Aorta (tissue), 5 donors: ENCODE measurements at regions not wholly inside any gene's neighbourhood (a gene's known extent, or its start where the extent isn't known, plus 50 kb on each side); places are given as distances from the start of the nearest gene placed in this dataset.
"Not testable (repeated sequence)": the region's sequence is repeated elsewhere in the genome, so short reads cannot be mapped to it uniquely, and the experiment has no call there.

Source experiments
- ATAC-seq: fragments of 200-7000 bp; cut with Tn5 transposase; one replicate; pipeline ENCODE4 v1.9.1; 2022; ENCODE audit warnings: moderate library complexity; ENCODE audit not compliant: low FRiP score
- DNase-seq, 2 donors: peaks; one replicate each; pipeline ENCODE4 v3.0.0-alpha.2; 2020
- H3K27ac ChIP-seq, 2 donors: one replicate each; pipeline ENCODE4 v1.5.1; 2013; ENCODE audit warnings: low read length in 2 of 2, mild to moderate bottlenecking in 2 of 2, moderate library complexity in 2 of 2, control low read depth in 1 of 2, inconsistent platforms in 1 of 2, low read depth in 1 of 2
- H3K27me3 ChIP-seq, 2 donors: one replicate each; pipeline ENCODE4 v1.6.1; 2013; ENCODE audit warnings: control low read depth in 1 of 2, low read length in 1 of 2, mild to moderate bottlenecking in 1 of 2, moderate library complexity in 1 of 2; ENCODE audit not compliant: insufficient read depth in 2 of 2, control insufficient read depth in 1 of 2
- H3K36me3 ChIP-seq, 2 donors: one replicate each; pipeline ENCODE4 v1.6.1; 2013; ENCODE audit warnings: control low read depth in 1 of 2, low read length in 1 of 2, mild to moderate bottlenecking in 1 of 2; ENCODE audit not compliant: insufficient read depth in 2 of 2, control insufficient read depth in 1 of 2
- H3K4me1 ChIP-seq, 2 donors: one replicate each; pipeline ENCODE4 v1.6.1; 2013; ENCODE audit warnings: low read length in 2 of 2, control low read depth in 1 of 2, mild to moderate bottlenecking in 1 of 2, moderate library complexity in 1 of 2; ENCODE audit not compliant: insufficient read depth in 2 of 2, control insufficient read depth in 1 of 2
- H3K4me3 ChIP-seq, 2 donors: one replicate each; pipeline ENCODE4 v1.5.1; 2013; ENCODE audit warnings: low read length in 2 of 2, control low read depth in 1 of 2, mild to moderate bottlenecking in 1 of 2
- H3K9me3 ChIP-seq: one replicate; pipeline ENCODE4 v1.6.1; 2013; ENCODE audit warnings: mild to moderate bottlenecking, low read length; ENCODE audit not compliant: control insufficient read depth
- WGBS, 2 donors: extraction: QIAGEN DNeasy Blood & Tissue Kit; methylation state at CpG; one replicate each; pipeline ENCODE4 v1.1.7; 2013; 5-methylcytosine and 5-hydroxymethylcytosine counted together
- intact Hi-C, 2 donors: fragments of 100-400 bp; cut with DNase I; formaldehyde crosslinking; loops; one replicate each; pipeline versions ENCODE4 v1.14.2 to v1.15.0; 2022
- donor health status: healthy with polysubstance abuse.
- donor health status: Bipolar disorder and iron deficiency.
- donor health status: DM: no; HTN: no; CAD: no.
- donor health status: DM: no; HTN: no; CAD: no.
- donor health status: DM: yes; HTN: yes; CAD: no.

DNA sequence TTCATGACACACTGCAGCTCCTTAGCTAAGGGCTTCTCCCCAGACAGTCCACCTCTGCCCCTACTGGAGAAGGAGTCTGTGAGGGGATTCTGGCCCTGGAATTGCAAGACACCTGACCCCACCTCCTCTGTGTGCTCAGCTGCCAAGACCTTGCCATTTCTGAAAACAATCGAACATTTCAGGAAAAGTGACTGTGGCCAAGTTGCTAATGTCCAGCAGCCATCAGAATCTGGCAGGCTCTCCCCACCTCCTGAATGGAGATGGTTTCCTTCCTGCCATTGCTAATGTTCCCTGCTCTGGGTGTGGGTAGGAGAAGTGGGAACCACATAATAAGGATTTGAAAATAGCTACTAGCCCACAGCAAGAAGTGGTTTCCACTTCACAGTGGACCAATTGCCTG, 127.2 kb upstream of the ALX4 start:
- H3K9me3 ChIP-seq = peaks cover 4% of the 10 kb centered on the region
- intact Hi-C loops = no loop called here
- no peaks in the 10 kb centered on the region for H3K4me1 ChIP-seq
- H3K36me3 ChIP-seq = no peaks in the 10 kb centered on the region
- WGBS, 2 donors = 63 to 72% methylated on average over 1 of the region's 1 CpG
- H3K27me3 ChIP-seq = peaks cover 0 to 2% of the 10 kb centered on the region in 2 donors
- no peak overlapping the region for H3K4me3 ChIP-seq
- ATAC-seq = no peak
- no peak overlapping the region for H3K27ac ChIP-seq
- no peak for DNase-seq

DNA sequence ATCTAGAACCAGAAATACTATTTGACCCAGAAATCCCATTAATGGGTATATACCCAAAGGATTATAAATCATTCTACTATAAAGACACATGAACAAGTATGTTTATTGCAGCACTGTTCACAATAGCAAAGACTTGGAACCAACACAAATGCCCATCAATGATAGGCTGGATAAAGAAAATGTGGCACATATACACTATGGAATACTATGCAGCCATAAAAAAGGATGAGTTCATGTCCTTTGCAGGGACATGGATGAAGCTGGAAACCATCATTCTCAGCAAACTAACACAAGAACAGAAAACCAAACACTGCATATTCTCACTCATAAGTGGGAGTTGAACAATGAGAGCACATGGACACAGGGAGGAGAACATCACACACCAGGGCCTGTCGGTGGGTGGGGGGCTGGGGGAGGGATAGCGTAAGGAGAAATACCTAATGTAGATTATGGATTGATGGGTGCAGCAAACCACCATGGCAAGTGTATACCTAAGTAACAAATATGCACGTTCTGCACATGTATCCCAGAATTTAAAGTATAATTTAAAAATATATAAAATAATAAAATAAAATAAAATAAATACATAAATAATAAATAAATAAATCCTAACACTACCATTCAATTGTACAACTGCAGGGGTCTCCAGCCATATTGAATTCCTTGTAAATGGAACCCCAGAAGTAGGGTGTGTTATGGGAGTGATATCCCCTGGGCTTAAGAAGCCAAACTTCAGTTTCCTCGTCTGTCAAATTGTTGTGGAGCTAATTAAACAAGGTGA, 122.4 kb upstream of the CD82 start:
- not testable (repeated sequence) for DNase-seq, ATAC-seq
- WGBS, 2 donors = 88 to 94% methylated on average over 4 of the region's 4 CpGs

DNA sequence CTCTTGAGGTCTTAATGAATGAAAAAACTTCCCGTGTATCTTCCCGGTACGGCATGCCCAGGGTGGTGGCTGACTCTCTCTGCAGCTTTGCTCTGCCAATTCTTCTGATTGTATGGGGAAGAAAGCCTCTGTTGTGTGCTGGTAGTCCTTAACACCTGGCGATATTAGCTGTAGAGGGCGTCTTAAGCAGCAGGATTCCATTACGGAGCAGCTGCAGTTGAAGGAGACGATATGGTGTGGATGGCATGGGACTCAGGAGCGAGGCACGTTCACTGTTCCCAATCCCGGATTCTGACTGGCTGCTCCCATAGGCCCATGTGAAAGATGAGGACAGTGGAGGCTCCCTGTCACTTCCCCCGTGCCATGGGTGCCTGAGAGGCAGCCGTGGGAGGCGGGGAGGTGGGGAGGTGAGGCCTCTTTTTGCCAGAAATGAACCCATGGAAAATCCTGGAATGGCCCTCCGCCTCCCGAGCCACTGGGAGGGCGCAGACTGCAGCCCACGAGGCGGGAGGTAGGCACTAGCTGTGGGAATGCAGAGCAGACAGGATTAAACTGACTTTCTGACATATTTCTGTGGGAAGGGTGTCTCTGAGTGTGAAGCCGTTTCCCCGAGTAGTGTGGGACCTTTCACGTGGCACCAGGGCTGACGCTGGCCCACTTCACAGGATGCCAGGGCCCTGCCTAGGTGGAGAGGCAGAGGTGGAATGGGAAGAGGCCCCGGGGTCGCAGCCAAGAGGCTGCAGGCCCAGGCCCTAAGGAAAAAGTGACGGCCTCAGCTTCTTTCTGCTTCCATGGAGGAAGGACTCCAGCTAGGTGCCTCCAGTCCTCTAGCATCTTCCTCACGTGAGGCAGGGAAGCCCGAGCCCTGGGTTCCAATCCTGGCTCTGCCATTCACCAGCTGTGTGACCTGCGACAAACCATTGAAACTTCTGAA, 121.4 kb upstream of the CD82 start:
- no peaks in the 10 kb centered on the region for H3K4me1 ChIP-seq
- ATAC-seq (no peak), DNase-seq (no peak)
- intact Hi-C loops = no loop called here
- H3K4me3 ChIP-seq = no peak overlapping the region
- no peaks in the 10 kb centered on the region for H3K36me3 ChIP-seq
- WGBS, 2 donors = 66 to 67% methylated on average over 28 of the region's 28 CpGs
- no peaks in the 10 kb centered on the region for H3K9me3 ChIP-seq
- no peaks in the 10 kb centered on the region for H3K27me3 ChIP-seq
- H3K27ac ChIP-seq = no peak overlapping the region

More for the DNA sequence above, 122.4 kb upstream of the CD82 start:
- H3K36me3 ChIP-seq, H3K4me1 ChIP-seq, H3K27me3 ChIP-seq, H3K27ac ChIP-seq, H3K4me3 ChIP-seq, intact Hi-C loops, H3K9me3 ChIP-seq: not testable (repeated sequence)

DNA sequence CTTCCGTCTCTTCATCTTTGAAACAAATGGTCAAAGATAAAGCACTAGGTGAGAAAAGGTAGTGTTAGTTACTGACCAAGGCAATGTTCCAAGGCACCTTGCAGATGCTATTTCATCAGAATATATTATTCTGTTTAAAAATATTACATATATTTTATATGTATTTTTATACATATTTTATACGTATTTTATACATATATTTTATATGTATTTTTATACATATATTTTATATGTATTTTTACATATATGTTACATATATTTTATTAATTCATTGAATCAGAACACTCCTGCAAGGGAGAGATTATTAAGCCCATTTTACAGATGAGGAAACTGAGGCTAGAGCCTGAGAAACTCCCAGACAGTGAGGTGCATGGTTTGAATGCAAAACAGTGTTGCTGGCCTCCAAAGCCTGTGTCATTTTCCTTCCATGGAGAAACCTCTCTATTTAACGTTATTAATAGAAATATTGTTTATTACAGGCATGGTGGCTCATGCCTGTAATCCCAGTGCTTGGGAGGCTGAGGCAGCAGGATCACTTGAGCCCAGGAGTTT, 120.6 kb upstream of the CD82 start:
- Histone ChIP-seq H3K36me3 (no peaks in the 10 kb centered on the region), H3K4me1 (no peaks in the 10 kb centered on the region), H3K27me3 (no peaks in the 10 kb centered on the region), H3K4me3 (no peak overlapping the region), H3K9me3 (no peaks in the 10 kb centered on the region), H3K27ac (no peak overlapping the region)
- WGBS, 2 donors = 64 to 74% methylated on average over 3 of the region's 3 CpGs
- DNase-seq (no peak), ATAC-seq (no peak)
- intact Hi-C loops = no loop called here

DNA sequence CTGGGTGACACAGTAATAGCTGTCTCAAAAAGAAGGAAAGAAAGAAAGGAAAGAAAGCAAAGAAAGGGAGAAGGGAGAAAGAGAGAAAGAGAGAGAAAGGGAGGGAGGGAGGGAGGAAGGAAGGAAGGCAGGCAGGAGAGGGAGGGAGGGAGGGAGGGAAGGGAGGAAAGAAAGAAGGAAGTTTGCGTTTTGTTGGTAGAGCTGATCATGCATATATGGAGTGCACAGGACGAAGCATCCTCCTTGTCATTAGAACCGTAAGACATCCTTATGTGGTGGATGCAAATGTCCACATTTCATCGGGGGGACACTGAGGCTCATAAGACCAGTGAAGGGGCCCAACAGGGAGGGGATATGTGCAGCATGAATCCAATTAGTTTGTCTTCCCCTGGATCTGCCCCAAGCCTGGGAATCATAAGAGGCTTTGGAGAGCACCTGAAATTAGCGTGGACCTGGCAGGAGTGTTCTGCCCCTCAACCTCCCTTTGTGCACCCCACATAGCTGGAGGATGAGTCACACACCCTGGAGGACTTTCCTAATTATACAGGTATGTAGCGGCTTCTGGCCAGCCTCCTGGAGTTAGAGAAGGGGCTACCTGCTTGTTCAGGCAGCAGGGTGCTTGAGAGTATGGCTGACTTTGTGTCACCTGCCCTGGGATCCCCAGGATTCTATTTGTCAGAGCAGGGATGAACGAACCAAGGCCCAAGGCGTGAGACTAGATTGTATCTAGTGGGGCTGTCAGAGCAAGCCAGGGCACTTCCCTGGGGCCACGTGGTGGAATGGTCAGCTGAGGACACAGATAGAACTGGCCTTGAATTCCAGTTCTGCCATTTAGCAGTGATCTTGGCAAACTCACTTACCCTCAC, 119.7 kb upstream of the CD82 start:
- Histone ChIP-seq H3K9me3 (no peaks in the 10 kb centered on the region), H3K4me1 (no peaks in the 10 kb centered on the region), H3K27ac (no peak overlapping the region), H3K4me3 (no peak overlapping the region), H3K36me3 (no peaks in the 10 kb centered on the region), H3K27me3 (no peaks in the 10 kb centered on the region)
- intact Hi-C loops = no loop called here
- no peak for ATAC-seq
- 53 to 54% methylated on average over 9 of the region's 9 CpGs for WGBS, 2 donors
- no peak for DNase-seq

DNA sequence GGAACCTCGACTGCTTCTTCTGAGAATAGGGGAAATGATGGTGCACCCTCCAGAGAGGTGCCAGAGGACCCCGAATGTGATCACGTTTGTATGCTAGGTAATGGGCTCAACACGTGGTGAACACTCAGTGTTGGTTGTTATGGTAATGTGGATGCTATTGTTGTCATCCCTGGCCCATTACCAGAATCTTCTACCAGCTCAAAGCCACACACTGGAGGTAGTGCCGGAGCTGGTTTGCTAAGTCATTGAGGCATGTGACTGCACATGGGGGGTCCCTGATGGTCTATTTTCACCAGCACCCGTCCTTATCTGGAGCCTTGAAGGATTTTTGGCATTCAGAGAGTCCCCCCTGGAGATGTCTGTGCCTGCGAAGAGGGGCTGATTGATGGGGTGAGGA, 119.1 kb upstream of the CD82 start:
- no peaks in the 10 kb centered on the region for H3K27me3 ChIP-seq
- DNase-seq = no peak
- H3K4me3 ChIP-seq = no peak overlapping the region
- H3K9me3 ChIP-seq = no peaks in the 10 kb centered on the region
- no peak for ATAC-seq
- no peak overlapping the region for H3K27ac ChIP-seq
- no peaks in the 10 kb centered on the region for H3K4me1 ChIP-seq
- intact Hi-C loops = no loop called here
- WGBS, 2 donors = 45% methylated on average over 7 of the region's 7 CpGs
- H3K36me3 ChIP-seq = no peaks in the 10 kb centered on the region

DNA sequence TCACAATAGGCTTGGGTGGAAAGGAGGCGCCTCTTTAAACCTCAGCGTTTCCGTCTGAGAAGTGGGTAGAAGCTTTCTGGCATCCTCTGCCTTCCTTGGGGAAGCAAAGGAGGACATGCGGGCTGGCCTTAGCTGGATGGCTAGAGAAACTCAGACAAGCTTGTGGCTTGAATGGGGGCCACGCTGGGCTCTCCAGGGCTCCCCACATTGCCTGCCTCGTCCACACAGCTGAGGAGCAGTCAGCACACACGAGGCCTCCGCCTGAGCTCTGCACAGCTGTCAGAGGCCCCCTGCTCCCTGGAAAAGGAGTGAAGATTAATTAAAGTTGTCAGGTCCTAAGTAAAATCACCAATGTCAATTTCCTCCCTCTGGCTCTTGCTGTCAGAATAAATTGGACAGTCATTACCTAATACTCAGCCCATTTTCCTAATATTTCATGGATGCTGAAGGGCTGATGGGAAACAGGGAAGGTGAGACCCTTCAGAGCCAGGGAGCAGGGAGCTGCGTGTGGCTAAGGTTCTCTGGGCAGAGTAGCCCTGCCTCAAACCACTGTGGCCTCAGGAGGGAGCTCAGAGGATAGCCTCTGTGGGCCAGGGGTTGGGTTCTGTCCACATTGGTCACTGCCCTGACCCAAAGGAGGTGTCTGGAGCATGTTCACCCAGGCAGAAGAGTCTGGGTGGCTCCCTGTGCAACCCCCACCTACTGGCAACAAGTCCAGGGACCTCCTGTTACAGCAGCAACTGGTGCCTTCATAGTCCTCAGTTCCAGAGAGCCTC, 118.3 kb upstream of the CD82 start:
- no peak for ATAC-seq
- Histone ChIP-seq H3K36me3 (no peaks in the 10 kb centered on the region), H3K27ac (no peak overlapping the region), H3K27me3 (no peaks in the 10 kb centered on the region), H3K4me3 (no peak overlapping the region), H3K9me3 (no peaks in the 10 kb centered on the region), H3K4me1 (no peaks in the 10 kb centered on the region)
- no peak for DNase-seq
- intact Hi-C loops = no loop called here
- 61 to 65% methylated on average over 9 of the region's 9 CpGs for WGBS, 2 donors
